Suprapubic skin (tissue), 4 donors: ENCODE measurements at regions not wholly inside any gene's neighbourhood (a gene's known extent, or its start where the extent isn't known, plus 50 kb on each side); places are given as distances from the start of the nearest gene placed in this dataset.
A peak's percentile ranks its signal among the peaks of the same experiment; 100 is the strongest.

ENCODE experiments used
- DNase-seq, 2 donors: peaks; one replicate each; pipeline ENCODE4 v3.0.0-alpha.2; 2019; ENCODE audit warnings: low spot score in 2 of 2
- H3K27ac ChIP-seq: fragments of 200-600 bp; sonication (generic); one replicate; pipeline ENCODE4 v1.5.1; 2019
- H3K27me3 ChIP-seq: fragments of 200-600 bp; sonication (generic); one replicate; pipeline ENCODE4 v1.5.1; 2019
- H3K36me3 ChIP-seq: fragments of 200-600 bp; sonication (generic); one replicate; pipeline ENCODE4 v1.5.1; 2019
- H3K4me1 ChIP-seq: fragments of 200-600 bp; sonication (generic); one replicate; pipeline ENCODE4 v1.5.1; 2019
- H3K4me3 ChIP-seq: fragments of 200-600 bp; sonication (generic); one replicate; pipeline ENCODE4 v1.5.1; 2019; ENCODE audit warnings: mild to moderate bottlenecking
- H3K9me3 ChIP-seq: fragments of 200-600 bp; sonication (generic); one replicate; pipeline ENCODE4 v1.5.1; 2019
- EP300 ChIP-seq: sonication (generic); formaldehyde crosslinking; IDR thresholded peaks from one replicate; pipeline ENCODE4 v1.6.1; 2017; ENCODE audit warnings: antibody characterized with exemption
- POLR2A ChIP-seq, 2 donors: fragments of 450-650 bp; IDR thresholded peaks; one replicate each; pipeline ENCODE4 v1.6.1; 2017; ENCODE audit warnings: antibody characterized with exemption in 2 of 2, mild to moderate bottlenecking in 2 of 2, moderate library complexity in 2 of 2
- POLR2AphosphoS5 ChIP-seq, 3 donors: sonication (generic); formaldehyde crosslinking; IDR thresholded peaks; one replicate each; pipeline ENCODE4 v1.6.1; 2017; ENCODE audit warnings: antibody characterized with exemption in 3 of 3
- WGBS: methylation state at CpG from one replicate; pipeline ENCODE4 v1.1.5; 2018; 5-methylcytosine and 5-hydroxymethylcytosine counted together
- TF ChIP-seq, protein P1 (sequence below), 2 donors: fragments of 200-600 bp in 1 of 2; fragments of 450-650 bp in 1 of 2; sonication (generic) in 1 of 2; IDR thresholded peaks; one replicate each; pipeline ENCODE4 v1.5.1; 2016 to 2019; ENCODE audit warnings: antibody characterized with exemption in 2 of 2, mild to moderate bottlenecking in 1 of 2, moderate library complexity in 1 of 2

DNA sequence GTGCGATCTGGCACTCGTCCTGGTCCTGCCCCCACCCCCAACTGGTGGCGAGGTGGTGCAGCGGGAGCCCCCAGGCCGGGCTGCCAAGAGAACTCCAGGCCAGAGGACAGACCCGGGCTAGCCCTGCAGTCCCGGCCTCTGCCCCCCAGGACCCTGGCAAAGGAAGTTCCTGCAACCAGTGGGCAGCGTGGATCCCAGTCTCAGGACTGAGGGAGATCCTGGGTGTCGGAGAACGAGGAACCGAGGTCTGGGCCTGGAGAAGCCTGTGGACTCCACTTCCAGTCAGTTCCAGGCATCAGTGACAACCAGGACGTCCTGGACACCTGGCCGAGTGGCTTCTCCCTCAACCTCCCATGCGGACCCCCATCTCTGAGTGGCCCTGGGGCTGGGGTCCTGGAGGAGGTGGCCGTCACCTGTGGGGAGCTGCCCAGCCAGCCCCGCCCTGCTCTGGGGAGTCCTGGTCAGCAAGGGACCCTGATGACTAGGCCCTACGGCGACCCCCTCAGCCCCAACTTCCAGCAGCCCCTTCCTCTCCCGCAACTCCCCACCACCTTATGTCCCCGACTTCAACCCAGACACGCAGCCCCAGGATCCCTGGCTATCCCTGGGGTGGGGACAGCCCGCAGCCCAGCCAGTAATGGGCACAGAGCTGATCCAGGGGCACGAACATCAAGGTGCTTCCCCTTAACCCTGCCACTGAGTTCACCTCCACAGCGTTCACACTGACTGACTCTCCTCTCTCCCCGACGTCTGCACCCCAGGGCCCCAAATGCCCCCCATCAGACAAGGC, 53.7 kb upstream of the NKX1-1 start:
- Histone ChIP-seq H3K9me3 (no peaks in the 10 kb centered on the region), H3K36me3 (no peaks in the 10 kb centered on the region), H3K27me3 (peaks cover 84% of the 10 kb centered on the region), H3K4me3 (no peak overlapping the region), H3K4me1 (no peaks in the 10 kb centered on the region), H3K27ac (no peak overlapping the region)
- DNase-seq: peak in 1 of 2 donors; percentile 44
- WGBS: 53% methylated on average over 11 of the region's 26 CpGs
- TF ChIP-seq POLR2AphosphoS5 (IDR thresholded peaks at IDR 0.05): no peak
- no peak for TF ChIP-seq POLR2A (IDR thresholded peaks at IDR 0.05)
- TF ChIP-seq EP300: no peak
- TF ChIP-seq, protein P1, sequence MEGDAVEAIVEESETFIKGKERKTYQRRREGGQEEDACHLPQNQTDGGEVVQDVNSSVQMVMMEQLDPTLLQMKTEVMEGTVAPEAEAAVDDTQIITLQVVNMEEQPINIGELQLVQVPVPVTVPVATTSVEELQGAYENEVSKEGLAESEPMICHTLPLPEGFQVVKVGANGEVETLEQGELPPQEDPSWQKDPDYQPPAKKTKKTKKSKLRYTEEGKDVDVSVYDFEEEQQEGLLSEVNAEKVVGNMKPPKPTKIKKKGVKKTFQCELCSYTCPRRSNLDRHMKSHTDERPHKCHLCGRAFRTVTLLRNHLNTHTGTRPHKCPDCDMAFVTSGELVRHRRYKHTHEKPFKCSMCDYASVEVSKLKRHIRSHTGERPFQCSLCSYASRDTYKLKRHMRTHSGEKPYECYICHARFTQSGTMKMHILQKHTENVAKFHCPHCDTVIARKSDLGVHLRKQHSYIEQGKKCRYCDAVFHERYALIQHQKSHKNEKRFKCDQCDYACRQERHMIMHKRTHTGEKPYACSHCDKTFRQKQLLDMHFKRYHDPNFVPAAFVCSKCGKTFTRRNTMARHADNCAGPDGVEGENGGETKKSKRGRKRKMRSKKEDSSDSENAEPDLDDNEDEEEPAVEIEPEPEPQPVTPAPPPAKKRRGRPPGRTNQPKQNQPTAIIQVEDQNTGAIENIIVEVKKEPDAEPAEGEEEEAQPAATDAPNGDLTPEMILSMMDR (IDR thresholded peaks at IDR 0.05): no peak

DNA sequence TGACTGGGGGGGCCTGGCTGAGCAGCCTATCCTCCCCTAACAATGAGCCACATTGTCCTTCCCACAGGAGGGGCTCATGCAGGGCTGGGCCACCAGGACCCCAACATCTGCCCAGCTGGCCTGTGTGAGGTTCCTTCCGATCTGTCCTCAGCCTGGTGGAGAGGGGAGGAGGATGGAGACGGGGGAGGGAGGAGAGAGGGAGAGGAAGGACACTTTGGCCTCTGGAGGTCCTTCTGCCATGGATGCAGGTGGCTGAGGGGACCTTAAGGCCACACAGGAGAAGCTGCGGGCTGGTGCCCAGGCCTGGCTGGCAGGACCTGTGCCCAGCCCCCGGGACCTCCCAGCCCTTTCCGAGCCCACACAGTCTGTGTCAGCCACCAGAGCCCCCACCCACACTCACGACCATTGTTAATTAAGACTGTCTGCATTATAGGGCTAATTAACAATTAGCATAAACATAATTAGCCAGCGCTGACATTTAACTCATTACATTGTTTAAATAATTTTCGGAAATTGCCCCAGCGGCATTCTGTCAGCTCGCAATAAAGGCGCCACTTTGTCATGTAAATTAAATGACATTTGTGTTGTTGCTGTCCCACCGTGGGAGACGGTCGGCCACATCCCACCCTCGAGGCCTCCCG, 53.0 kb upstream of the NKX1-1 start:
- H3K27ac ChIP-seq: no peak overlapping the region
- H3K4me1 ChIP-seq: no peaks in the 10 kb centered on the region
- peak in 1 of 2 donors; percentile 62 for DNase-seq
- H3K36me3 ChIP-seq: no peaks in the 10 kb centered on the region
- H3K4me3 ChIP-seq: no peak overlapping the region
- peaks cover 77% of the 10 kb centered on the region for H3K27me3 ChIP-seq
- TF ChIP-seq POLR2A (IDR thresholded peaks at IDR 0.05): no peak
- TF ChIP-seq, protein P1 (IDR thresholded peaks at IDR 0.05): no peak
- no peak for TF ChIP-seq POLR2AphosphoS5 (IDR thresholded peaks at IDR 0.05)
- no peak for TF ChIP-seq EP300
- H3K9me3 ChIP-seq: no peaks in the 10 kb centered on the region
- 19% methylated on average over 12 of the region's 16 CpGs for WGBS

DNA sequence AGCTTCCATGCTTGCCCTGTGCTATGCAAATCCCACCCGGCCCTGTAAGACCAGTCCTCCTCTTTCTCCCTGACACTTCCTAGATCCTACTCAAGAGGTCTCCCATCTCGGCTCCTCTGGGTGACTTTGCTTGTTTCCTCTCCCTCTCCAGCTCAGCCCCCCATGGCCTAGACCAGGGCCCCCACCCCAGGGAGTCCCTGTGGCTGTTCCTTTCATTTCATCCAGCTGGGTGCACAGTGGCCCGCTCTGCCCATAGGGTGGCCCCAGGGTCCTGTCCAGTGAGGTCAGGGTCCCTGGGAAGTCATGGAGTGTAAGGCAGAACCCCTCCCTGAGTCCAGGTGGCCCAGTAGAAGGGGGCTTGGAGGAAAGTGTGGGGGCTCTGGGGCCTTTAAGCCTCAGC, 52.3 kb upstream of the NKX1-1 start:
- Histone ChIP-seq H3K9me3 (no peaks in the 10 kb centered on the region), H3K27me3 (peaks cover 71% of the 10 kb centered on the region), H3K4me1 (no peaks in the 10 kb centered on the region), H3K27ac (no peak overlapping the region), H3K36me3 (no peaks in the 10 kb centered on the region), H3K4me3 (no peak overlapping the region)
- DNase-seq: peak; percentile 21 to 29
- TF ChIP-seq POLR2A (IDR thresholded peaks at IDR 0.05) (no peak), EP300 (no peak)
- TF ChIP-seq, protein P1 (IDR thresholded peaks at IDR 0.05): no peak
- 55% methylated on average over 3 of the region's 3 CpGs for WGBS
